Caco-2 (cell line): ENCODE measurements at regions not wholly inside any gene's neighbourhood (a gene's known extent, or its start where the extent isn't known, plus 50 kb on each side); places are given as distances from the start of the nearest gene placed in this dataset.

Source experiments
- BruUV-seq: library from RNA; stranded (reverse); fragments of 400-500 nt; replicated peaks from 2 replicates; lab custom pipeline; 2021; lab: Mats Ljungman, UMichigan
- CTCF ChIA-PET: fragments of 300-600 bp; sonication (Branson Sonifier 250); formaldehyde crosslinking; loops from one replicate; lab custom pipeline; 2022; ENCODE audit warnings: antibody characterized with exemption; lab: Charles Lee
- POLR2A ChIA-PET: fragments of 300-600 bp; sonication (Branson Sonifier 250); formaldehyde crosslinking; loops from one replicate; lab custom pipeline; 2022; ENCODE audit warnings: antibody characterized with exemption; lab: Charles Lee
- DNase-seq, 2 experiments: peaks; one replicate each; pipeline versions ENCODE4 v3.0.0 to v3.0.0-alpha.2; 2020 to 2022
- H3K27me3 ChIP-seq: replicated peaks from 2 replicates; pipeline ENCODE4 v1.6.0; 2011; ENCODE audit warnings: low read length; ENCODE audit not compliant: control insufficient read depth, insufficient read depth
- H3K36me3 ChIP-seq: 2 replicates; pipeline ENCODE4 v1.5.1; 2011; ENCODE audit warnings: low read length; ENCODE audit not compliant: control insufficient read depth, insufficient read depth
- H3K4me1 ChIP-seq: fragments of 250-450 bp; sonication (Bioruptor Pico); 2 replicates; pipeline ENCODE4 v1.5.1; 2020; ENCODE audit warnings: mild to moderate bottlenecking
- H3K4me3 ChIP-seq: 2 replicates; pipeline ENCODE4 v1.5.1; 2011; ENCODE audit warnings: low read depth, mild to moderate bottlenecking, control low read depth, low read length
- H3K9me3 ChIP-seq: fragments of 250-450 bp; sonication (Bioruptor Pico); 2 replicates; pipeline ENCODE4 v1.5.1; 2020; ENCODE audit warnings: mild to moderate bottlenecking, moderate library complexity
- H3K27ac Mint-ChIP-seq: one replicate; pipeline ENCODE4 v1.8.0; 2022; ENCODE audit warnings: mixed read lengths; ENCODE audit not compliant: unreplicated experiment
- H3K27me3 Mint-ChIP-seq: one replicate; pipeline ENCODE4 v1.8.0; 2022; ENCODE audit warnings: mixed read lengths; ENCODE audit not compliant: insufficient read depth, unreplicated experiment
- H3K36me3 Mint-ChIP-seq: one replicate; pipeline ENCODE4 v1.8.0; 2022; ENCODE audit warnings: mild to moderate bottlenecking, mixed read lengths; ENCODE audit not compliant: insufficient read depth, unreplicated experiment
- H3K4me1 Mint-ChIP-seq: one replicate; pipeline ENCODE4 v1.8.0; 2022; ENCODE audit warnings: low read depth, mixed read lengths; ENCODE audit not compliant: unreplicated experiment
- H3K4me3 Mint-ChIP-seq: one replicate; pipeline ENCODE4 v1.8.0; 2022; ENCODE audit warnings: mild to moderate bottlenecking, moderate library complexity, mixed read lengths; ENCODE audit not compliant: unreplicated experiment
- H3K9me3 Mint-ChIP-seq: one replicate; pipeline ENCODE4 v1.8.0; 2022; ENCODE audit warnings: mixed read lengths; ENCODE audit not compliant: unreplicated experiment
- intact Hi-C: fragments of 100-400 bp; cut with micrococcal nuclease; formaldehyde crosslinking; loops from one replicate; pipeline ENCODE4 v1.10.0; 2022; ENCODE audit not compliant: unreplicated experiment
- TF ChIP-seq, protein P1 (sequence below), 2 experiments: fragments of 200-600 bp in 1 of 2; IDR thresholded peaks; 1 replicate in 1 of 2; 2 replicates in 1 of 2; pipeline versions ENCODE4 v1.5.1 to v1.8.0; 2011 to 2022; ENCODE audit warnings: antibody characterized with exemption in 1 of 2, control low read depth in 1 of 2, inconsistent platforms in 1 of 2, low read depth in 1 of 2, low read length in 1 of 2, mild to moderate bottlenecking in 1 of 2, moderate library complexity in 1 of 2; ENCODE audit not compliant: insufficient read depth in 1 of 2, severe bottlenecking in 1 of 2, unreplicated experiment in 1 of 2

DNA sequence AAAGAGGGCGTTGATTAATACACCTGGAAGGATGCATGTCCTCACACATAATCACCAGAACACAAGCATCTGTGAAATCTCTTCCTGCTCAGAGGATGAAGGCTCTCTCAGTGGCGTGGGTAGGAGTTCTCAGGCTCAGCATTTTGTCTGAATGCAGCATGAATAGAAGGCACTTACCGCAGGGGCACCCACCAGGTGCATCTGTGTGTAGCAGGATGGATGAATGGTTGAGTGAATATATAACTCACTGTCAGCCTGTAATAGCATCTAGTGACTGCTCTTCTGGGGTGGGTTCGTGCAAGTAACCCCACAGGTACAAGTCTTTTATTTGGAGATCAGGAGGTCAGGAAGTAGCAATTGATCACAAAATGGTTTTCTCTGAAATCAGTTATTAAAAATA, 143.0 kb downstream of the SQOR start:
- no TSS peak for BruUV-seq

DNA sequence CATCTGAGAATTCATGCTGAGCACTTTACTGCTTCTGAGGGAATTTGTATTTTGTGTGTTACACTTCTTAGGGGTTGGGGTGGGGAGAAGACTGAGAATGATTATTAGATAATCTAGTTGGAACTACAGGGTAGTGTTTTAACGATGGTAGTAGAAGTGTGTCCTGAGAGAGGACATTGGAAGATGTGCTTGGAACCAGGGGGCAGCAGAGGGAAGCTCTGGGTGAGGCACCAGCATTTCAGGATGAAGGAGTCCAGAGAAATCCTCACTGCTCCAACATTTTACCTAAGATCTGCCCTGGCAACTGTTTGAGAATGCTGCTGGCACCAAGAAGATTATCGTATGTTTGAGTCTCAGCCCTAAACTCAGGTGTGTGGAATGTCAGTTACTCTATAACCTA, 145.5 kb downstream of the SQOR start:
- no TSS peak for BruUV-seq
- H3K27me3 Mint-ChIP-seq: peaks cover 2% of the 10 kb centered on the region
- intact Hi-C loops: no loop called here
- H3K4me1 Mint-ChIP-seq: no peaks in the 10 kb centered on the region
- H3K27ac Mint-ChIP-seq: no peak overlapping the region
- TF ChIP-seq, protein P1, sequence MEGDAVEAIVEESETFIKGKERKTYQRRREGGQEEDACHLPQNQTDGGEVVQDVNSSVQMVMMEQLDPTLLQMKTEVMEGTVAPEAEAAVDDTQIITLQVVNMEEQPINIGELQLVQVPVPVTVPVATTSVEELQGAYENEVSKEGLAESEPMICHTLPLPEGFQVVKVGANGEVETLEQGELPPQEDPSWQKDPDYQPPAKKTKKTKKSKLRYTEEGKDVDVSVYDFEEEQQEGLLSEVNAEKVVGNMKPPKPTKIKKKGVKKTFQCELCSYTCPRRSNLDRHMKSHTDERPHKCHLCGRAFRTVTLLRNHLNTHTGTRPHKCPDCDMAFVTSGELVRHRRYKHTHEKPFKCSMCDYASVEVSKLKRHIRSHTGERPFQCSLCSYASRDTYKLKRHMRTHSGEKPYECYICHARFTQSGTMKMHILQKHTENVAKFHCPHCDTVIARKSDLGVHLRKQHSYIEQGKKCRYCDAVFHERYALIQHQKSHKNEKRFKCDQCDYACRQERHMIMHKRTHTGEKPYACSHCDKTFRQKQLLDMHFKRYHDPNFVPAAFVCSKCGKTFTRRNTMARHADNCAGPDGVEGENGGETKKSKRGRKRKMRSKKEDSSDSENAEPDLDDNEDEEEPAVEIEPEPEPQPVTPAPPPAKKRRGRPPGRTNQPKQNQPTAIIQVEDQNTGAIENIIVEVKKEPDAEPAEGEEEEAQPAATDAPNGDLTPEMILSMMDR (IDR thresholded peaks at IDR 0.05; ENCODE audit: insufficient read depth in 1 of 2, low read depth in 1 of 2, low read length in 1 of 2, severe bottlenecking in 1 of 2, unreplicated experiment in 1 of 2): no peak
- POLR2A ChIA-PET: no interaction called here
- no peak overlapping the region for H3K4me3 Mint-ChIP-seq
- H3K36me3 ChIP-seq: no peaks in the 10 kb centered on the region
- DNase-seq: no peak
- no peaks in the 10 kb centered on the region for H3K9me3 ChIP-seq
- H3K4me3 ChIP-seq: no peak overlapping the region
- H3K27me3 ChIP-seq: no peaks in the 10 kb centered on the region
- no peaks in the 10 kb centered on the region for H3K36me3 Mint-ChIP-seq
- no peaks in the 10 kb centered on the region for H3K4me1 ChIP-seq
- CTCF ChIA-PET: no interaction called here
- H3K9me3 Mint-ChIP-seq: no peaks in the 10 kb centered on the region

More for the DNA sequence above, 143.0 kb downstream of the SQOR start:
- Mint-ChIP-seq H3K36me3 (no peaks in the 10 kb centered on the region), H3K27me3 (peaks cover 2% of the 10 kb centered on the region), H3K4me3 (no peak overlapping the region), H3K4me1 (no peaks in the 10 kb centered on the region), H3K27ac (no peak overlapping the region), H3K9me3 (no peaks in the 10 kb centered on the region)
- intact Hi-C loops: no loop called here
- no peak for DNase-seq
- H3K4me3 ChIP-seq: no peak overlapping the region
- H3K27me3 ChIP-seq: no peaks in the 10 kb centered on the region
- ChIA-PET POLR2A (no interaction called here), CTCF (no interaction called here)
- H3K4me1 ChIP-seq: no peaks in the 10 kb centered on the region
- H3K9me3 ChIP-seq: no peaks in the 10 kb centered on the region
- no peaks in the 10 kb centered on the region for H3K36me3 ChIP-seq
- TF ChIP-seq, protein P1 (IDR thresholded peaks at IDR 0.05; ENCODE audit: insufficient read depth in 1 of 2, low read depth in 1 of 2, low read length in 1 of 2, severe bottlenecking in 1 of 2, unreplicated experiment in 1 of 2): no peak

DNA sequence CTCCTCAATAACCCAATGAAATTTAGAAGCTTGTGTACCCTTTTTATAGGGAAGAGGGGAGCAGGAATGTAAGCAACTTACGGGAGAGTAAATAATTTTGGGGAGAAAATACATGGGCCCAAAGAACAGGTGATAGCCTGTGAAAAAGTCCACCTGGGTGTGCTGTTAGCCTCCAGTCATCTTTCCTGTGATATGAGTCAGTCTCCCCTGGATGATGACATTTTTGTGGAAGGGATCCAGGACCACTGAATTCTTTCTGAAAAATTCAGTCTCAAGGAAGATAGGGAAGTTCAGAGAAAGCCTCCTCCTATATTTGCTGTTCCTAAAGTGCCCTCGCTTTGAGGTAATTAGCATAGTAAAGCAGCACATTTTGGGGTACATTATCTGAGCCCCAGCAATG, 149.8 kb downstream of the SQOR start:
- Mint-ChIP-seq H3K27me3 (no peaks in the 10 kb centered on the region), H3K9me3 (no peaks in the 10 kb centered on the region), H3K27ac (no peak overlapping the region), H3K4me3 (no peak overlapping the region), H3K4me1 (no peaks in the 10 kb centered on the region), H3K36me3 (no peaks in the 10 kb centered on the region)
- CTCF ChIA-PET: no interaction called here
- H3K4me1 ChIP-seq: no peaks in the 10 kb centered on the region
- BruUV-seq: no TSS peak
- intact Hi-C loops: no loop called here
- POLR2A ChIA-PET: no interaction called here
- no peak for DNase-seq
- H3K9me3 ChIP-seq: no peaks in the 10 kb centered on the region
- TF ChIP-seq, protein P1 (IDR thresholded peaks at IDR 0.05; ENCODE audit: insufficient read depth in 1 of 2, low read depth in 1 of 2, low read length in 1 of 2, severe bottlenecking in 1 of 2, unreplicated experiment in 1 of 2): no peak
- no peaks in the 10 kb centered on the region for H3K36me3 ChIP-seq
- H3K4me3 ChIP-seq: no peak overlapping the region
- H3K27me3 ChIP-seq: no peaks in the 10 kb centered on the region
